ENCODE measurements at regions not wholly inside any gene's neighbourhood (a gene's known extent, or its start where the extent isn't known, plus 50 kb on each side); places are given as distances from the start of the nearest gene placed in this dataset.

DNA sequence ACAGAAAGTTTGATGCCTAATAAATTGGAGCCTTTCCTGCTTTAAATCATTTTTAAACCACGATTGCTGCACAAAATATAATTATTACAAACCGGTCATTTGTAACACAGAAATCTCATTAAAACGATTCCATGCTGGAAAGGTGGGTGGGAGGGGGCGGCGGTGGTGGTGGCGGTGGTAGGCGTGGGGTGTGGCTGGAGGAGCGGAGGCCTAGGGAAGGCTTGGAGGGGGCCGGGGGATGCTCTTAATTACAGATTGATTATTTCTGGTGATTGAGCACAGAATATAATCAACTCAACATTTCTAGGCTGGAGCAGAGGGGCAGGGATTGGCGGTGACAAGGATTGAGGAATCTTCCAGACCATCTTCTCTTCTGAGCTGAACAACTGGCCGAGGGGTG is 157.5 kb downstream of the TRIM29 start:
- TF ChIP-seq, protein P1, sequence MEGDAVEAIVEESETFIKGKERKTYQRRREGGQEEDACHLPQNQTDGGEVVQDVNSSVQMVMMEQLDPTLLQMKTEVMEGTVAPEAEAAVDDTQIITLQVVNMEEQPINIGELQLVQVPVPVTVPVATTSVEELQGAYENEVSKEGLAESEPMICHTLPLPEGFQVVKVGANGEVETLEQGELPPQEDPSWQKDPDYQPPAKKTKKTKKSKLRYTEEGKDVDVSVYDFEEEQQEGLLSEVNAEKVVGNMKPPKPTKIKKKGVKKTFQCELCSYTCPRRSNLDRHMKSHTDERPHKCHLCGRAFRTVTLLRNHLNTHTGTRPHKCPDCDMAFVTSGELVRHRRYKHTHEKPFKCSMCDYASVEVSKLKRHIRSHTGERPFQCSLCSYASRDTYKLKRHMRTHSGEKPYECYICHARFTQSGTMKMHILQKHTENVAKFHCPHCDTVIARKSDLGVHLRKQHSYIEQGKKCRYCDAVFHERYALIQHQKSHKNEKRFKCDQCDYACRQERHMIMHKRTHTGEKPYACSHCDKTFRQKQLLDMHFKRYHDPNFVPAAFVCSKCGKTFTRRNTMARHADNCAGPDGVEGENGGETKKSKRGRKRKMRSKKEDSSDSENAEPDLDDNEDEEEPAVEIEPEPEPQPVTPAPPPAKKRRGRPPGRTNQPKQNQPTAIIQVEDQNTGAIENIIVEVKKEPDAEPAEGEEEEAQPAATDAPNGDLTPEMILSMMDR (IDR thresholded peaks at IDR 0.05) = no peak
- H3K4me2 ChIP-seq (replicated peaks; ENCODE audit: extremely low read depth, low read length, poor library complexity, severe bottlenecking) = no peak overlapping the region
- DNase-seq = no peak
- H3K4me1 ChIP-seq (ENCODE audit: control insufficient read depth in 1 of 2, insufficient read depth in 2 of 2, low read length in 2 of 2) = no peaks in the 10 kb centered on the region
- H3K27me3 ChIP-seq (ENCODE audit: control insufficient read depth in 2 of 2, insufficient read depth in 2 of 2, low read length in 2 of 2) = peaks cover 0 to 6% of the 10 kb centered on the region in 2 donors
- intact Hi-C loops (cut with micrococcal nuclease) = no loop called here
- H3K4me3 ChIP-seq (replicated peaks in 1 of 3; ENCODE audit: low read depth in 2 of 3, low read length in 3 of 3) = no peak overlapping the region
- H3K4me3 Mint-ChIP-seq = no peak overlapping the region
- no peak overlapping the region for H3K9ac ChIP-seq (ENCODE audit: insufficient read depth, low read length, poor library complexity, severe bottlenecking)
- H3K36me3 ChIP-seq (replicated peaks in 1 of 2; ENCODE audit: control insufficient read depth in 1 of 2, insufficient read depth in 2 of 2, low read length in 2 of 2) = no peaks in the 10 kb centered on the region
- H3K79me2 ChIP-seq (ENCODE audit: insufficient read depth, low read length) = no peaks in the 10 kb centered on the region
- 56% methylated on average over 1 of the region's 11 CpGs for WGBS (ENCODE audit: insufficient coverage)
- no peaks in the 10 kb centered on the region for H4K20me1 ChIP-seq (ENCODE audit: insufficient read depth, low read length)
- H3K27me3 Mint-ChIP-seq (ENCODE audit: low read depth in 3 of 3) = peaks cover 14 to 24% (median 16%) of the 10 kb centered on the region in 3 donors
- H3K4me1 Mint-ChIP-seq = no peaks in the 10 kb centered on the region
- no peaks in the 10 kb centered on the region for H3K9me3 Mint-ChIP-seq
- no peaks in the 10 kb centered on the region for H3K9me3 ChIP-seq (replicated peaks in 1 of 2; ENCODE audit: control insufficient read depth in 1 of 2, insufficient read depth in 1 of 2, low read length in 2 of 2)
- no peak overlapping the region for H3K27ac ChIP-seq (ENCODE audit: low read depth in 1 of 2, low read length in 2 of 2)
- no peak overlapping the region for H2AFZ ChIP-seq (ENCODE audit: insufficient read depth, low read depth, low read length, poor library complexity, severe bottlenecking)
- no peak overlapping the region for H3K27ac Mint-ChIP-seq
- H3K36me3 Mint-ChIP-seq = no peaks in the 10 kb centered on the region

DNA sequence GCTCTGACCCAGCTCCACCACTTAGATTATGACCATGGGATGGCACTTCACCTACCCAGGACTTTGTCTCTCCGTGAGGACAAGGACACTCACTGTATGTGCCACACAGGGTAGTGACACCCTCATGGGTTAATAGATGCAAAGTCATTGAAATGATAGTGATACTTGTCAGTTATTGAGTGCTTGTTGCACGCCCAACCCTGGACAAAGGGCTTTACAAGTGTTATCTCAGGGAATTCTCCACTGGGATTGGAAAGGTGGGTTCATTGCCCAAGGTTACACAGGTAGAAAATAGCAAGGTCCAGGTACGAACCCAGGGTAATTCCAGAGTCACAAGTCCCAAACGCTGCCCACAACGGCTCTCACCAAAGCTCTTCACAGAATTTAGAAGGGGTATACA is 158.2 kb downstream of the TRIM29 start:
- TF ChIP-seq, protein P1 (IDR thresholded peaks at IDR 0.05) = no peak
- no peak for DNase-seq
- H4K20me1 ChIP-seq (ENCODE audit: insufficient read depth, low read length) = no peaks in the 10 kb centered on the region

More for the DNA sequence above, 158.2 kb downstream of the TRIM29 start:
- no peak overlapping the region for H3K4me3 ChIP-seq (replicated peaks in 1 of 3; ENCODE audit: low read depth in 2 of 3, low read length in 3 of 3)
- Mint-ChIP-seq H3K27ac (no peak overlapping the region), H3K4me3 (no peak overlapping the region), H3K4me1 (no peaks in the 10 kb centered on the region), H3K36me3 (no peaks in the 10 kb centered on the region), H3K9me3 (no peaks in the 10 kb centered on the region), H3K27me3 (ENCODE audit: low read depth in 3 of 3) (peaks cover 12 to 18% (median 17%) of the 10 kb centered on the region in 3 donors)
- WGBS (ENCODE audit: insufficient coverage) = 75% methylated on average over 4 of the region's 5 CpGs
- no peak overlapping the region for H3K9ac ChIP-seq (ENCODE audit: insufficient read depth, low read length, poor library complexity, severe bottlenecking)
- intact Hi-C loops (cut with micrococcal nuclease) = no loop called here
- no peaks in the 10 kb centered on the region for H3K79me2 ChIP-seq (ENCODE audit: insufficient read depth, low read length)
- no peak overlapping the region for H3K4me2 ChIP-seq (replicated peaks; ENCODE audit: extremely low read depth, low read length, poor library complexity, severe bottlenecking)
- no peaks in the 10 kb centered on the region for H3K9me3 ChIP-seq (replicated peaks in 1 of 2; ENCODE audit: control insufficient read depth in 1 of 2, insufficient read depth in 1 of 2, low read length in 2 of 2)
- H3K4me1 ChIP-seq (ENCODE audit: control insufficient read depth in 1 of 2, insufficient read depth in 2 of 2, low read length in 2 of 2) = no peaks in the 10 kb centered on the region
- H3K27ac ChIP-seq (ENCODE audit: low read depth in 1 of 2, low read length in 2 of 2) = no peak overlapping the region
- peaks cover 0 to 8% of the 10 kb centered on the region in 2 donors for H3K27me3 ChIP-seq (ENCODE audit: control insufficient read depth in 2 of 2, insufficient read depth in 2 of 2, low read length in 2 of 2)
- no peaks in the 10 kb centered on the region for H3K36me3 ChIP-seq (replicated peaks in 1 of 2; ENCODE audit: control insufficient read depth in 1 of 2, insufficient read depth in 2 of 2, low read length in 2 of 2)
- no peak overlapping the region for H2AFZ ChIP-seq (ENCODE audit: insufficient read depth, low read depth, low read length, poor library complexity, severe bottlenecking)
